ENCODE measurements at regions not wholly inside any gene's neighbourhood (a gene's known extent, or its start where the extent isn't known, plus 50 kb on each side); places are given as distances from the start of the nearest gene placed in this dataset.

DNA sequence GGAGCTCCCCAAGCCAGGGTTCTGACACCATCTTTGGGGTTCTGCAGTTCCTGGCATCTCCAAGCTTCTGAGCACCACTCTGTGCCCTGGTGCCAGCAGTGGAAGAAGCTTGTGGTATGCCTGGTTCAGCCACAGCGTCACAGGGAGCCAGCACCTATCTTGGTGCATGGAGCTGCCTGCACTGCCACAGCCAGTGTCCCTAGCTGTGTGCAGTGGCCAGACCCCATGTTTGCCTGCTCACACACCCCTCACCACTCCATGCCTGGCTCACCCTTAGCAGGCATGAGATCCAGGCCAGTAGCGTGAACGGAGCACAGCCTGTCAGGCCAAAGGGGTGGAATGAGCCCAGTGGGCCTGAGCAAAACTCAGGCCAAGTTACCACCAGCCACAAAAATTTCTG is 290.2 kb upstream of the LRATD1 start:
- no peak for TF ChIP-seq TBP (IDR thresholded peaks at IDR 0.05; ENCODE audit: low read depth, low read length)
- no peak for TF ChIP-seq YY1 (IDR thresholded peaks at IDR 0.05; ENCODE audit: low read depth, low read length)
- TF ChIP-seq, protein P1, sequence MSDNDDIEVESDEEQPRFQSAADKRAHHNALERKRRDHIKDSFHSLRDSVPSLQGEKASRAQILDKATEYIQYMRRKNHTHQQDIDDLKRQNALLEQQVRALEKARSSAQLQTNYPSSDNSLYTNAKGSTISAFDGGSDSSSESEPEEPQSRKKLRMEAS (IDR thresholded peaks at IDR 0.05) = no peak
- TF ChIP-seq, protein P2, sequence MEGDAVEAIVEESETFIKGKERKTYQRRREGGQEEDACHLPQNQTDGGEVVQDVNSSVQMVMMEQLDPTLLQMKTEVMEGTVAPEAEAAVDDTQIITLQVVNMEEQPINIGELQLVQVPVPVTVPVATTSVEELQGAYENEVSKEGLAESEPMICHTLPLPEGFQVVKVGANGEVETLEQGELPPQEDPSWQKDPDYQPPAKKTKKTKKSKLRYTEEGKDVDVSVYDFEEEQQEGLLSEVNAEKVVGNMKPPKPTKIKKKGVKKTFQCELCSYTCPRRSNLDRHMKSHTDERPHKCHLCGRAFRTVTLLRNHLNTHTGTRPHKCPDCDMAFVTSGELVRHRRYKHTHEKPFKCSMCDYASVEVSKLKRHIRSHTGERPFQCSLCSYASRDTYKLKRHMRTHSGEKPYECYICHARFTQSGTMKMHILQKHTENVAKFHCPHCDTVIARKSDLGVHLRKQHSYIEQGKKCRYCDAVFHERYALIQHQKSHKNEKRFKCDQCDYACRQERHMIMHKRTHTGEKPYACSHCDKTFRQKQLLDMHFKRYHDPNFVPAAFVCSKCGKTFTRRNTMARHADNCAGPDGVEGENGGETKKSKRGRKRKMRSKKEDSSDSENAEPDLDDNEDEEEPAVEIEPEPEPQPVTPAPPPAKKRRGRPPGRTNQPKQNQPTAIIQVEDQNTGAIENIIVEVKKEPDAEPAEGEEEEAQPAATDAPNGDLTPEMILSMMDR (IDR thresholded peaks at IDR 0.05; ENCODE audit: control extremely low read depth in 1 of 3, insufficient read depth in 1 of 3, low read depth in 1 of 3, low read length in 3 of 3) = no peak
- TF ChIP-seq PHF8 (conservative IDR thresholded peaks at IDR 0.05; ENCODE audit: low read depth, low read length) = no peak
- TF ChIP-seq SP2 (IDR thresholded peaks at IDR 0.05; ENCODE audit: low read length) = no peak
- TF ChIP-seq SAP30 (IDR thresholded peaks at IDR 0.05; ENCODE audit: insufficient read depth, insufficient replicate concordance, low read length) = no peak
- no peak for TF ChIP-seq POLR2A (IDR thresholded peaks at IDR 0.05; ENCODE audit: control extremely low read depth in 1 of 2, low read depth in 2 of 2, low read length in 2 of 2)
- TF ChIP-seq CEBPB (IDR thresholded peaks at IDR 0.05; ENCODE audit: low read depth, low read length) = no peak
- no peak for TF ChIP-seq KDM1A (IDR thresholded peaks at IDR 0.05; ENCODE audit: borderline replicate concordance, low read length)
- TF ChIP-seq KDM5A (IDR thresholded peaks at IDR 0.05; ENCODE audit: low read length) = no peak
- TF ChIP-seq EZH2 (IDR thresholded peaks at IDR 0.05; ENCODE audit: low read depth, low read length, severe bottlenecking) = no peak

Data from H1 (cell line).